Gastroesophageal sphincter (tissue), 4 donors: ENCODE measurements at regions not wholly inside any gene's neighbourhood (a gene's known extent, or its start where the extent isn't known, plus 50 kb on each side); places are given as distances from the start of the nearest gene placed in this dataset.
A peak's percentile ranks its signal among the peaks of the same experiment; 100 is the strongest.

Experiments used
- ATAC-seq: fragments of 150-250 bp; one replicate; pipeline ENCODE4 v1.9.1; 2016; ENCODE audit warnings: mild to moderate bottlenecking, moderate library complexity
- H3K27ac ChIP-seq, 4 donors: fragments of 200-600 bp; sonication (generic) in 3 of 4; 1 replicate in 3 of 4; 2 replicates in 1 of 4; pipeline ENCODE4 v1.5.1; 2016 to 2019
- H3K27me3 ChIP-seq: fragments of 200-600 bp; sonication (generic); one replicate; pipeline ENCODE4 v1.5.1; 2019
- H3K36me3 ChIP-seq, 2 donors: fragments of 200-600 bp; sonication (generic); one replicate each; pipeline ENCODE4 v1.5.1; 2019; ENCODE audit warnings: control low read depth in 1 of 2
- H3K4me1 ChIP-seq, 3 donors: fragments of 200-600 bp; sonication (generic); 1 replicate in 2 of 3; 2 replicates in 1 of 3; pipeline ENCODE4 v1.5.1; 2016 to 2019; ENCODE audit warnings: control low read depth in 2 of 3
- H3K4me3 ChIP-seq, 2 donors: fragments of 200-600 bp; sonication (generic); one replicate each; pipeline ENCODE4 v1.5.1; 2019; ENCODE audit warnings: mild to moderate bottlenecking in 1 of 2, moderate library complexity in 1 of 2
- H3K9me3 ChIP-seq, 3 donors: fragments of 200-600 bp; sonication (generic); one replicate each; pipeline ENCODE4 v1.5.1; 2017 to 2019; ENCODE audit warnings: control low read depth in 2 of 3
- EP300 ChIP-seq: sonication (generic); formaldehyde crosslinking; IDR thresholded peaks from one replicate; pipeline ENCODE4 v1.6.1; 2017; ENCODE audit warnings: antibody characterized with exemption, mild to moderate bottlenecking
- POLR2A ChIP-seq, 2 donors: fragments of 450-650 bp; IDR thresholded peaks; one replicate each; pipeline ENCODE4 v1.6.1; 2017; ENCODE audit warnings: antibody characterized with exemption in 2 of 2, mild to moderate bottlenecking in 2 of 2, moderate library complexity in 1 of 2
- POLR2AphosphoS5 ChIP-seq: sonication (generic); formaldehyde crosslinking; IDR thresholded peaks from one replicate; pipeline ENCODE4 v1.6.1; 2017; ENCODE audit warnings: antibody characterized with exemption
- WGBS, 2 donors: methylation state at CpG; one replicate each; pipeline ENCODE4 v1.1.5; 2018; ENCODE audit warnings: low coverage in 1 of 2; 5-methylcytosine and 5-hydroxymethylcytosine counted together
- TF ChIP-seq, protein P1 (sequence below), 4 experiments: fragments of 200-600 bp in 2 of 4; fragments of 450-650 bp in 2 of 4; sonication (generic) in 1 of 4; IDR thresholded peaks; one replicate each; pipeline ENCODE4 v1.5.1; 2017 to 2019; ENCODE audit warnings: antibody characterized with exemption in 4 of 4, mild to moderate bottlenecking in 2 of 4, moderate library complexity in 2 of 4

DNA sequence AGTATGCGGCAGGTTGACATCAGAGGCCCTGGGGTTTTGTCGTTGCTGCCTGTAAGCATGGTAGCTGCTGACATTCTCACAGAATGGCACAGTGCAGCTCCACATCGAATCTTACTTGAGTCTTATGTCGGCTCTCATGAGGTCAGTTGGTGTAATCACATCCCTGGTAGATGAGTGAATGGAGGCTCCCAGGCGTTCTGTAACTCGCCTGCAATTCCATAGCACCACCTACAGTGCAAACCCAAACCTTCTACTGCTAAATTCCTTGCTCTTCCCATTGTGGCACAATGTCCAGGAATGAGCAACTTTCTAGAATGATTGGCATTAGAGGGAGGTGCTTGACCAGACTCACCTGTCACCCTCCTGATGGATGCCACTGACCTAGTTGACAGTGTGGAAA is 578.4 kb downstream of the CCDC171 start:
- TF ChIP-seq POLR2AphosphoS5 (no peak), EP300 (no peak), POLR2A (IDR thresholded peaks at IDR 0.05) (no peak)
- TF ChIP-seq, protein P1, sequence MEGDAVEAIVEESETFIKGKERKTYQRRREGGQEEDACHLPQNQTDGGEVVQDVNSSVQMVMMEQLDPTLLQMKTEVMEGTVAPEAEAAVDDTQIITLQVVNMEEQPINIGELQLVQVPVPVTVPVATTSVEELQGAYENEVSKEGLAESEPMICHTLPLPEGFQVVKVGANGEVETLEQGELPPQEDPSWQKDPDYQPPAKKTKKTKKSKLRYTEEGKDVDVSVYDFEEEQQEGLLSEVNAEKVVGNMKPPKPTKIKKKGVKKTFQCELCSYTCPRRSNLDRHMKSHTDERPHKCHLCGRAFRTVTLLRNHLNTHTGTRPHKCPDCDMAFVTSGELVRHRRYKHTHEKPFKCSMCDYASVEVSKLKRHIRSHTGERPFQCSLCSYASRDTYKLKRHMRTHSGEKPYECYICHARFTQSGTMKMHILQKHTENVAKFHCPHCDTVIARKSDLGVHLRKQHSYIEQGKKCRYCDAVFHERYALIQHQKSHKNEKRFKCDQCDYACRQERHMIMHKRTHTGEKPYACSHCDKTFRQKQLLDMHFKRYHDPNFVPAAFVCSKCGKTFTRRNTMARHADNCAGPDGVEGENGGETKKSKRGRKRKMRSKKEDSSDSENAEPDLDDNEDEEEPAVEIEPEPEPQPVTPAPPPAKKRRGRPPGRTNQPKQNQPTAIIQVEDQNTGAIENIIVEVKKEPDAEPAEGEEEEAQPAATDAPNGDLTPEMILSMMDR (IDR thresholded peaks at IDR 0.05) = no peak
- H3K36me3 ChIP-seq = no peaks in the 10 kb centered on the region
- ATAC-seq = no peak
- WGBS, 2 donors = 85 to 89% methylated on average over 5 to 6 of the region's 6 CpGs
- no peak overlapping the region for H3K27ac ChIP-seq
- no peaks in the 10 kb centered on the region for H3K27me3 ChIP-seq
- H3K4me3 ChIP-seq = no peak overlapping the region
- no peaks in the 10 kb centered on the region for H3K4me1 ChIP-seq
- peaks cover 0 to 10% (median 0%) of the 10 kb centered on the region in 3 donors for H3K9me3 ChIP-seq

GRCh38 chr9:16132513-16132912 is 579.7 kb downstream of the CCDC171 start:
- Histone ChIP-seq H3K36me3 (no peaks in the 10 kb centered on the region), H3K9me3 (peaks cover 0 to 10% (median 0%) of the 10 kb centered on the region in 3 donors), H3K27me3 (no peaks in the 10 kb centered on the region), H3K27ac (no peak overlapping the region), H3K4me3 (no peak overlapping the region), H3K4me1 (no peaks in the 10 kb centered on the region)
- no peak for ATAC-seq
- TF ChIP-seq POLR2A (IDR thresholded peaks at IDR 0.05) = no peak
- no peak for TF ChIP-seq EP300
- TF ChIP-seq POLR2AphosphoS5 = no peak
- TF ChIP-seq, protein P1 (IDR thresholded peaks at IDR 0.05) = no peak
- 77 to 87% methylated on average over 3 to 6 of the region's 6 CpGs for WGBS, 2 donors

DNA sequence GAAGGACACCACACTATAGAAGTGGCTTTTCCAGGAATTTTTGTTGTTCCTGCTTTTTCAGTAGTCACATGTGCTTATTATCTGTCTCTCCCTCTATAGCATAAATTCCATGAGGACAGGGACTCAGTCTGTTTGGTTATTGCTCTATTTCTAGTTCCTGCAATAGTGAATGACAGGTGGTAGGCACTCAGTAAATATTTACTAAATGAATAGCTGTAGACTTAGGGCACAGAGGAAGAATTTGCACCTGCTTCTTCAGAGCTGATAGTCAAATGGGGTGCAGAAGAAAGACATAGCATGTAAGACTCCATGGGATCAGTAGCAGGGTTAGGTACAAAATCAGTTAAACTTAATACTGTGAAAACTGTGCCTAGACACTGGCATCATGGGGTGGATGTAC is 580.2 kb downstream of the CCDC171 start:
- Histone ChIP-seq H3K4me3 (no peak overlapping the region), H3K9me3 (peaks cover 0 to 10% (median 0%) of the 10 kb centered on the region in 3 donors), H3K36me3 (no peaks in the 10 kb centered on the region), H3K4me1 (no peaks in the 10 kb centered on the region), H3K27ac (no peak overlapping the region), H3K27me3 (no peaks in the 10 kb centered on the region)
- TF ChIP-seq, protein P1 (IDR thresholded peaks at IDR 0.05) = no peak
- TF ChIP-seq EP300 = no peak
- no peak for TF ChIP-seq POLR2A (IDR thresholded peaks at IDR 0.05)
- no peak for TF ChIP-seq POLR2AphosphoS5
- no peak for ATAC-seq

DNA sequence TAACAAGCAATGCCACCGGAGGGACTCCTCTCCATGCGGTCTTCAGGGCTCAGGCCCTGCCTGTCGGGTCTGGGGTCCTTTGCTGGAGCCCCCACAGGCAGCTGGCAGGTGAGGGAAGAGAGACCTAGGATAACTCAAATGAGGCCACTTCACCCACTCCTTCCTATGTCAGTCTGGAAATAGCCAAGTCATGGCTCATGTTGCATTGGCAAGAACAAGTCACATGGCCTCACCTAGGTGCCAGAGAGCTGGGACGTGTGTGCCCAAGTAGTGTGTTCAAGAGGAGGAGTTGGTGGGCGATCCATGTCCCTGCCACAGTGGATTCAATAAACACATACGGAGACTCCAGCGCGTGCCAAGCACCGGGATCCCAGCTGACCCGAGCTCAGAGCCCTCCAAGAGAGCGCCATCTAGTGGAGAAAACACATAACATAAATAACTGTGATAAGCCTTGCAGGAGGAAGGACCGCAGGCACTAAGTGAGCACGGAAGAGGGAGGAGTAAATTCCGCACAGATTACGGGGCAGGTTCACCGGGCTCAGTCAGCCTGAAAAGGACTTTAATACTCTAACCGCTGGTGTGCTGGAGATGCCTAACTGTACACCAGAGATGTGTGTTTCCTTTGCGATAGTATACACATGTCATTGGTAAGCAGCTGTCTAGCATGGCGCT is 580.8 kb downstream of the CCDC171 start:
- no peak for ATAC-seq
- TF ChIP-seq EP300 (no peak), POLR2A (IDR thresholded peaks at IDR 0.05) (no peak), POLR2AphosphoS5 (no peak)
- TF ChIP-seq, protein P1 (IDR thresholded peaks at IDR 0.05) = peak in 3 of 4 experiments; percentile 14 to 54 (median 21)
- Histone ChIP-seq H3K36me3 (no peaks in the 10 kb centered on the region), H3K4me1 (no peaks in the 10 kb centered on the region), H3K9me3 (peaks cover 0 to 10% (median 0%) of the 10 kb centered on the region in 3 donors), H3K4me3 (no peak overlapping the region), H3K27ac (no peak overlapping the region), H3K27me3 (no peaks in the 10 kb centered on the region)
- WGBS, 2 donors = 56 to 84% methylated on average over 3 to 9 of the region's 19 CpGs

DNA sequence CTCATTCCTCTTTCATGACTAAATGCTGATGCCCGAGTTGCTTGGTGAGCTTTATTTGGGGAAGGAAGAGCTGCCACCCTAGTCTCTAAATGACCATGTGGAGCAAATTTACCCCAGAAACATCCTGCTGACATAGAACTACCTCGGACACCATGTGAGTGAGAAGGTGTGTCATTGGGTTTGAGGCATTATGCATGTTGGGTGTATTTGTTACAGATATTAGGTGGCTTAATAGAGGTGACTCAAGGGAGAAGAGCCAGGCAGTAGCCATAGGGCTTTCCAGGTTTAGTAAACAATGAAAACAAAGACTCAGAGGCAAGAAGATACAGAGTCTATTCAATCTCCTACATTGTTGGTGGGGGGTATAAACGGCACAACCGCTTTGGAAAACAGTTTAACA is 581.5 kb downstream of the CCDC171 start:
- no peaks in the 10 kb centered on the region for H3K4me1 ChIP-seq
- no peaks in the 10 kb centered on the region for H3K27me3 ChIP-seq
- H3K9me3 ChIP-seq = peaks cover 0 to 6% (median 0%) of the 10 kb centered on the region in 3 donors
- no peak for ATAC-seq
- no peak overlapping the region for H3K4me3 ChIP-seq
- no peak overlapping the region for H3K27ac ChIP-seq
- TF ChIP-seq, protein P1 (IDR thresholded peaks at IDR 0.05) = no peak
- TF ChIP-seq EP300 (no peak), POLR2A (IDR thresholded peaks at IDR 0.05) (no peak), POLR2AphosphoS5 (no peak)
- H3K36me3 ChIP-seq = no peaks in the 10 kb centered on the region
- WGBS, 2 donors = 89 to 93% methylated on average over 3 to 4 of the region's 4 CpGs
